M059J (cell line): ENCODE measurements at regions not wholly inside any gene's neighbourhood (a gene's known extent, or its start where the extent isn't known, plus 50 kb on each side); places are given as distances from the start of the nearest gene placed in this dataset.

Experiments
- DNase-seq: peaks from one replicate; pipeline ENCODE4 v3.0.0-alpha.2; 2012; ENCODE audit warnings: low read depth

GRCh38 chr22:48751539-48752437 lies 1075.9 kb downstream of the BRD1 start:
- no peak for DNase-seq

- DNase-seq, result no peak
These were observed 1076.7 kb downstream of the BRD1 start for GRCh38 chr22:48750826-48751440.

GRCh38 chr22:48750282-48750681 lies 1077.4 kb downstream of the BRD1 start:
- no peak for DNase-seq

GRCh38 chr22:48749555-48750227 lies 1078.0 kb downstream of the BRD1 start:
- DNase-seq, result no peak

- DNase-seq, result no peak
These were observed 1078.7 kb downstream of the BRD1 start for GRCh38 chr22:48748860-48749554.

- DNase-seq, result no peak
These were observed 1079.4 kb downstream of the BRD1 start for GRCh38 chr22:48748113-48748859.

GRCh38 chr22:48746789-48747425 lies 1080.8 kb downstream of the BRD1 start:
- DNase-seq, result no peak

GRCh38 chr22:48745842-48746788 lies 1081.6 kb downstream of the BRD1 start:
- no peak for DNase-seq

- no peak for DNase-seq
These were observed 1082.5 kb downstream of the BRD1 start for GRCh38 chr22:48744967-48745841.

GRCh38 chr22:48744283-48744641 lies 1083.4 kb downstream of the BRD1 start:
- no peak for DNase-seq

- no peak for DNase-seq
These were observed 1083.9 kb downstream of the BRD1 start for GRCh38 chr22:48743601-48744282.

GRCh38 chr22:48742556-48743343 lies 1084.9 kb downstream of the BRD1 start:
- DNase-seq, result no peak

GRCh38 chr22:48742191-48742555 lies 1085.5 kb downstream of the BRD1 start:
- no peak for DNase-seq

GRCh38 chr22:48741540-48741939 lies 1086.1 kb downstream of the BRD1 start:
- no peak for DNase-seq

- no peak for DNase-seq
These were observed 1086.8 kb downstream of the BRD1 start for GRCh38 chr22:48740731-48741405.

- no peak for DNase-seq
These were observed 1087.5 kb downstream of the BRD1 start for GRCh38 chr22:48740086-48740730.
